ENCODE measurements at regions not wholly inside any gene's neighbourhood (a gene's known extent, or its start where the extent isn't known, plus 50 kb on each side); places are given as distances from the start of the nearest gene placed in this dataset.

- no peak for ATAC-seq
- no peak for TF ChIP-seq CTCF (IDR thresholded peaks at IDR 0.05)
- Histone ChIP-seq H3K4me3 (ENCODE audit: low read length) (no peak overlapping the region), H3K36me3 (ENCODE audit: control insufficient read depth, insufficient read depth, low read length) (no peaks in the 10 kb centered on the region), H3K4me1 (ENCODE audit: control insufficient read depth, insufficient read depth, low read length) (no peaks in the 10 kb centered on the region), H3K27me3 (ENCODE audit: control insufficient read depth, insufficient read depth, low read length) (no peaks in the 10 kb centered on the region), H3K27ac (ENCODE audit: low read length) (no peak overlapping the region), H3K9me3 (ENCODE audit: control insufficient read depth, insufficient read depth, low read length) (no peaks in the 10 kb centered on the region)
- Mint-ChIP-seq H3K4me3 (no peak overlapping the region), H3K27me3 (ENCODE audit: low read depth in 2 of 2) (no peaks in the 10 kb centered on the region), H3K27ac (no peak overlapping the region), H3K9me3 (no peaks in the 10 kb centered on the region), H3K4me1 (peaks cover 11 to 19% of the 10 kb centered on the region in 2 donors), H3K36me3 (no peaks in the 10 kb centered on the region)
- intact Hi-C loops (cut with micrococcal nuclease) = no loop called here
- no peak for DNase-seq
- WGBS (ENCODE audit: insufficient coverage) = 93% methylated on average over 12 of the region's 12 CpGs
Measured at GRCh38 chr11:15896026-15896425, 460.3 kb downstream of the SOX6 start.

- no peak for TF ChIP-seq CTCF (IDR thresholded peaks at IDR 0.05)
- Histone ChIP-seq H3K27me3 (ENCODE audit: control insufficient read depth, insufficient read depth, low read length) (no peaks in the 10 kb centered on the region), H3K4me3 (ENCODE audit: low read length) (no peak overlapping the region), H3K27ac (ENCODE audit: low read length) (no peak overlapping the region), H3K9me3 (ENCODE audit: control insufficient read depth, insufficient read depth, low read length) (no peaks in the 10 kb centered on the region), H3K4me1 (ENCODE audit: control insufficient read depth, insufficient read depth, low read length) (no peaks in the 10 kb centered on the region), H3K36me3 (ENCODE audit: control insufficient read depth, insufficient read depth, low read length) (no peaks in the 10 kb centered on the region)
- Mint-ChIP-seq H3K27me3 (ENCODE audit: low read depth in 2 of 2) (no peaks in the 10 kb centered on the region), H3K4me3 (no peak overlapping the region), H3K9me3 (no peaks in the 10 kb centered on the region), H3K4me1 (peaks cover 11 to 19% of the 10 kb centered on the region in 2 donors), H3K36me3 (no peaks in the 10 kb centered on the region), H3K27ac (no peak overlapping the region)
- DNase-seq (no peak), ATAC-seq (no peak)
- WGBS (ENCODE audit: insufficient coverage) = 93% methylated on average over 3 of the region's 3 CpGs
- intact Hi-C loops (cut with micrococcal nuclease) = no loop called here
Measured at GRCh38 chr11:15896530-15896929, 459.8 kb downstream of the SOX6 start.

GRCh38 chr11:15897211-15897960 is 459.0 kb downstream of the SOX6 start:
- H3K36me3 ChIP-seq (ENCODE audit: control insufficient read depth, insufficient read depth, low read length) = no peaks in the 10 kb centered on the region
- no peak overlapping the region for H3K4me3 ChIP-seq (ENCODE audit: low read length)
- WGBS (ENCODE audit: insufficient coverage) = 85% methylated on average over 6 of the region's 6 CpGs
- Mint-ChIP-seq H3K4me3 (no peak overlapping the region), H3K4me1 (peaks cover 11 to 18% of the 10 kb centered on the region in 2 donors), H3K27me3 (ENCODE audit: low read depth in 2 of 2) (no peaks in the 10 kb centered on the region), H3K36me3 (no peaks in the 10 kb centered on the region), H3K9me3 (no peaks in the 10 kb centered on the region), H3K27ac (no peak overlapping the region)
- no peaks in the 10 kb centered on the region for H3K4me1 ChIP-seq (ENCODE audit: control insufficient read depth, insufficient read depth, low read length)
- no peak for ATAC-seq
- TF ChIP-seq CTCF (IDR thresholded peaks at IDR 0.05) = no peak
- no peak overlapping the region for H3K27ac ChIP-seq (ENCODE audit: low read length)
- DNase-seq = no peak
- no peaks in the 10 kb centered on the region for H3K27me3 ChIP-seq (ENCODE audit: control insufficient read depth, insufficient read depth, low read length)
- intact Hi-C loops (cut with micrococcal nuclease) = no loop called here
- no peaks in the 10 kb centered on the region for H3K9me3 ChIP-seq (ENCODE audit: control insufficient read depth, insufficient read depth, low read length)

GRCh38 chr11:15901054-15901453 is 455.3 kb downstream of the SOX6 start:
- no peaks in the 10 kb centered on the region for H3K36me3 Mint-ChIP-seq
- Histone ChIP-seq H3K27me3 (ENCODE audit: control insufficient read depth, insufficient read depth, low read length) (no peaks in the 10 kb centered on the region), H3K27ac (ENCODE audit: low read length) (no peak overlapping the region), H3K9me3 (ENCODE audit: control insufficient read depth, insufficient read depth, low read length) (no peaks in the 10 kb centered on the region), H3K4me3 (ENCODE audit: low read length) (no peak overlapping the region), H3K36me3 (ENCODE audit: control insufficient read depth, insufficient read depth, low read length) (no peaks in the 10 kb centered on the region), H3K4me1 (ENCODE audit: control insufficient read depth, insufficient read depth, low read length) (no peaks in the 10 kb centered on the region)
- 84% methylated on average over 6 of the region's 6 CpGs for WGBS (ENCODE audit: insufficient coverage)
- no peaks in the 10 kb centered on the region for H3K27me3 Mint-ChIP-seq (ENCODE audit: low read depth in 2 of 2)
- no peak overlapping the region for H3K27ac Mint-ChIP-seq
- no peak for TF ChIP-seq CTCF (IDR thresholded peaks at IDR 0.05)
- no peak overlapping the region for H3K4me3 Mint-ChIP-seq
- no peak for ATAC-seq
- intact Hi-C loops (cut with micrococcal nuclease) = no loop called here
- no peaks in the 10 kb centered on the region for H3K4me1 Mint-ChIP-seq
- no peaks in the 10 kb centered on the region for H3K9me3 Mint-ChIP-seq
- DNase-seq = no peak

Measured in natural killer cell (primary cell).